ENCODE measurements at regions not wholly inside any gene's neighbourhood (a gene's known extent, or its start where the extent isn't known, plus 50 kb on each side); places are given as distances from the start of the nearest gene placed in this dataset.

DNA sequence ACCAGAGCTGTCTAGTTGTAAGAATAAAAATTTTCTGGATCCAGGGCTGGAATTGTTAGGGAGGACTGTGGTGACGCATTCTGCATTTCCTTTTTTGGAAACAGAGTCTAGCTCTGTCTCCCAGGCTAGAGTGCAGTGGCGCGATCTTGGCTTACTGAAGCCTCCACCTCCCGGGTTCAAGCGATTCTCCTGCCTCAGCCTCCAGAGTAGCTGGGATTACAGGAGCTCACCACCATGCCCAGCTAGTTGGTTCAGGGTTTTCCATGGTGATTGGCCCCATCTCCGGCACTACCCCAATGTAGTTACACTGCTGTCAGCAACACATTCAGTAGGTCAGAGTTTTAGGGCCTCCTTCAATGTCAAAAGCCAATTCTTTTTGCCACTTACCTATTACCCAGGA lies 58.6 kb upstream of the RNF152 start:
- no peak for DNase-seq (ENCODE audit: extremely low read depth in 1 of 11, low read depth in 9 of 11, low spot score in 4 of 11)

DNA sequence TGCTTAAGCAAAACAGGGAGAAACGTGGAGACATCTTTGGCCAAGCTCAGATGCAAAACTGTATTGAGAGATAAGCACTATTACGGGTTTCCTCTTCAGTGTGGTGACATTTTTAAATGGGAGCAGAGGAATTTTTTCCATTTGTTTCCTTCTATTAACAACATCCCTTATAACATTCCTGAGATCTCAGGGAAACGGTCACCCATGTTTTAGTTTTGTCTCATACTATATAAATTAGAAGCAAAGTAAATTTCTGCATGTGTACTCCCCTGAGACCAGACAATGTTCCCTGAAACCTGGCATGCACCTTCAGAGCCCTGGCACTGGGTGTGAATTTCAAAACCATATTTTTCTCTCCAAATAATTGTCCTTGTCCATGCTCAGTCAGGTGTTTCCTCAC lies 57.6 kb upstream of the RNF152 start:
- DNase-seq (ENCODE audit: extremely low read depth in 1 of 11, low read depth in 9 of 11, low spot score in 4 of 11): no peak

DNA sequence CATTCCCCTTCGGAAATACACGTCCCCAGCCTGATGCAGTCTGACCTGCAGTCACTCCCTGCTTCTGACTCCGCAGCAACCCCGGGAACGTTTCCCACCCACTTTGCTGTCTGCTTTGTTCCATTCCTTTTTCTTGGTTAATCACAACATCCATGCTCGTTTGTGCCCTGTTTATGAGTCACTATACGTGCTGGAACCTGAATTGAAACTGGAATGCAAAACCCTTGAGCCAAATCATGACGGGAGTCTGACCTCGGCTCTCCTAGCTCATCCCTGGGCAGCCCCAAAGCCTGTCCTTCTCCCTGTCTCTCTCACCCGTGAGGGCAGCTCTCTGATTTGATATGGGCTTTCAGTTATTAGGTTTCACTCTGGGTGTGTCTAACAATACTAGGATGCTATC lies 57.1 kb upstream of the RNF152 start:
- no peak for DNase-seq (ENCODE audit: extremely low read depth in 1 of 11, low read depth in 9 of 11, low spot score in 4 of 11)

DNA sequence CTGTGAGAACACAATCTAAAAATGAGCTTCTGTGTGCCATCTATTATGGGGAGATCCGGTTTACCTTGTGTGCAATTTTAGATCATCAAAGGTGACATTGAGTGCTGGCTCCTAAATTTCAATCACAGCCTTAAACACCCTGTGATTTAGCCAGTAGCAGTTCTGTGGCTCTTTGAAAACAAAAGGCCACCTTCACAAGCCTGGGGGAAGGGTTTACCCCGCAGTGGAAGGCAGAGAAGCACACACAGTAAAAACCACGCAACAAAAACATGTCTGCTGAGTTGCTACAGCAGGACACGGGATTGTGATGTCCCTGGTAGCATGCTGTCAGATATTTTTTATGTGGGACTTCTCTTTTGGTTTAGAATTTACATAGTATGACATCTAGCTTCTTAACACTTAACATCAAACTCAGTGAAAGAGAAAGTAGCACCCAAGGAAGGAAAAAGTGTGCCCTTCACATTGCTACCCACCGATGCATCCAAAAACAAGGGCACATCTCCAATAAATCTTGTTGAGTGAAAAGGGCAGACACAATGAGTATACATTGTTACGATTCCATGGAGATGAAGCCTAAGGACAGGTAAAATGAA lies 56.1 kb upstream of the RNF152 start:
- DNase-seq (ENCODE audit: extremely low read depth in 1 of 11, low read depth in 9 of 11, low spot score in 4 of 11): no peak

DNA sequence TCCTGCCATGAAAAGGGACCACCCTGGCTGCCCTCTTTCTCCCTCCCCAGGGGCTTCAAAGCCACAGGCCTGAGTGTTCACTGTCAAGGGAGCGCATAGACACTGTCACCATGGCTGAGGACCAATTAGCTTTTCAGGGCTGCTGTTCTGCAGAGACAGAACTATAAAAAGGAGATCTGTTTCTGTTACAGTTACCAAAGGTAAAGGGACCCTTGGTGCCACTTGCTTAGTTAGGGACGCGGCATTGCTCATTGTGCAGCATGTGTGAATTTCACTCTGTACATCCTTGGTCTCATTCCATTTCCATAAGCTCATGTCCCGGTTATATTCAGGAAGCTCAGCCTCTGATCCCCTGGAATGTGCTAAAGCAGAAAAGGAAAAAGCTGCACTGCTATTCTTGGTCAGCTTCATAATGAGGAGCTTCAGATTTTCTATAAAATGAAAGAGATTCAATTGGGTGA lies 55.5 kb upstream of the RNF152 start:
- DNase-seq (ENCODE audit: extremely low read depth in 1 of 11, low read depth in 9 of 11, low spot score in 4 of 11): peak in 1 of 11 donors; percentile 28

DNA sequence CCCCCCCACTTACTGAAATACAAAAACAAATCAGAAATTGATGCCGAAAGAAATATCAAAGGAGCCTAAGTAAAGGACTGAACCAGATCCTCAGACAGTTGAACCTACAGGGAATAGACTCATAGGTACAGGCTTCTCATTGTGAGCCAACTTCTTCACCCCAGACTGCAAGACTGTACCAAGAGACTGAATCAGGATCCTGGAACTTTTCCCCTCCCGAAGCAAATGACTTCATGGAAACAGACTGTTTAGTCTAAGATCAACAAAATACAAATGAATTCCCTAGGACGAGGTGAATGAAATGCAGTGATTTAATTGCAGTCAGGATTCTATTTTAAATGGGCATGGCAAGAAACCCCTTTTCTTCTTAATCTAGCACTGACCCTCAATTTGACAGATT lies 53.6 kb upstream of the RNF152 start:
- no peak for DNase-seq (ENCODE audit: extremely low read depth in 1 of 11, low read depth in 9 of 11, low spot score in 4 of 11)

DNA sequence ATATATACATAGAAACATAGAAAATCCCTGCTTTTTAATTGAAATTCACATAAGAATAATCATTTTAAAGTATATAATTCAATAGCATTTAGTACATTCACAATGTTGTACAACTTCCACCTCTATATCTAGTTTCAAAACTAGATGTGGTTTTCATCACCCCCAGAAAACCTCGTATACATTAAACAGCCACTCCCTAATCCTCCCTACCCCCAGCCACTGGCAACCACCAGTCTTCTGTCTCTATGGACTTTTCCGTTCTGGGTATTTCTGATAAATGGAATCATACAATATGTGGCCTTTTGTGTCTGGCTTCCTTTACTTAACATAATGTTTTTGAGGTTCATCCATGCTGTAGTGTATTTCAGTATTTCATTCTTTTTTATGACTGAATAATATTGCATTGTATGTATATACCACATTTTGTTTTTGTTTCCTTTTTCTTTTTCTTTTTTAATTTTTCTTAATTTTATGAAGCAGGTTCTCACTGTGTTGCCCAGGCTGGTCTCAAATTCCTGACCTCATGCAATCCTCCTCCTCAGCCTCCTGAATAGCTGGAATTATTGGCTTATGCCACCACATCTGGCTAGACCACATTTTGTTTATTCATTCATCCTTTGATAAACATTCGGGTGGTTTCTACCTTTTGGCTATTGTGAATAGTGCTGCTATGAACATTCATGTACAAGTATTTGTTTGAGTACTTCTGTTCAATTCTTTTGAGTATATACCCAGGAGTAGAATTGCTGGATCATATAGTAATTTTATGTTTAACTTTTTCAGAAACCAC lies 50.6 kb upstream of the RNF152 start:
- no peak for DNase-seq (ENCODE audit: extremely low read depth in 1 of 11, low read depth in 9 of 11, low spot score in 4 of 11)

All from renal cortex interstitium (tissue), 11 donors.